Esophagus squamous epithelium (tissue), 5 donors: ENCODE measurements at regions not wholly inside any gene's neighbourhood (a gene's known extent, or its start where the extent isn't known, plus 50 kb on each side); places are given as distances from the start of the nearest gene placed in this dataset.

Experiments
- DNase-seq: peaks from one replicate; lab custom pipeline; 2025; lab: John Stamatoyannopoulos, UW
- H3K27ac ChIP-seq, 4 donors: fragments of 200-600 bp; sonication (generic); one replicate each; pipeline ENCODE4 v1.5.1; 2016 to 2019; ENCODE audit warnings: mild to moderate bottlenecking in 1 of 4
- H3K27me3 ChIP-seq, 4 donors: fragments of 200-600 bp; sonication (generic); 1 replicate in 3 of 4; 2 replicates in 1 of 4; pipeline versions ENCODE4 v1.5.1 to v1.6.0; 2017 to 2021; ENCODE audit warnings: antibody characterized with exemption in 1 of 4
- H3K36me3 ChIP-seq, 3 donors: fragments of 200-600 bp; sonication (generic); one replicate each; pipeline ENCODE4 v1.5.1; 2016 to 2019
- H3K4me1 ChIP-seq, 3 donors: fragments of 200-600 bp; sonication (generic); one replicate each; pipeline ENCODE4 v1.5.1; 2017 to 2019
- H3K4me3 ChIP-seq, 4 donors: fragments of 200-600 bp; sonication (generic); 1 replicate in 3 of 4; 2 replicates in 1 of 4; pipeline ENCODE4 v1.5.1; 2016 to 2019; ENCODE audit warnings: mild to moderate bottlenecking in 2 of 4, moderate library complexity in 1 of 4
- H3K9me3 ChIP-seq, 3 donors: fragments of 200-600 bp; sonication (generic); one replicate each; pipeline ENCODE4 v1.5.1; 2016 to 2019
- CTCF ChIP-seq, 6 experiments: fragments of 450-650 bp in 4 of 6; fragments of 200-600 bp in 2 of 6; sonication (generic) in 2 of 6; IDR thresholded peaks; one replicate each; pipeline ENCODE4 v1.5.1; 2016 to 2019; ENCODE audit warnings: antibody characterized with exemption in 6 of 6, mild to moderate bottlenecking in 4 of 6, moderate library complexity in 4 of 6
- POLR2A ChIP-seq, 4 donors: fragments of 450-650 bp; IDR thresholded peaks; one replicate each; pipeline ENCODE4 v1.6.1; 2017; ENCODE audit warnings: antibody characterized with exemption in 4 of 4, mild to moderate bottlenecking in 4 of 4, moderate library complexity in 3 of 4
- WGBS, 2 donors: methylation state at CpG; one replicate each; pipeline ENCODE4 v1.1.5; 2018; 5-methylcytosine and 5-hydroxymethylcytosine counted together
- intact Hi-C: fragments of 100-400 bp; cut with DNase I; formaldehyde crosslinking; loops from one replicate; pipeline ENCODE4 v1.15.0; 2022
- donor health status: DM: yes; HTN: yes; CAD: no.

- intact Hi-C loops = no loop called here
- H3K9me3 ChIP-seq = no peaks in the 10 kb centered on the region
- WGBS, 2 donors = 54 to 67% methylated on average over 4 of the region's 4 CpGs
Measured at GRCh38 chr6:164005004-164005711, 590.6 kb downstream of the QKI start.

GRCh38 chr6:164000276-164000675 lies 585.8 kb downstream of the QKI start:
- no peaks in the 10 kb centered on the region for H3K27me3 ChIP-seq
- WGBS, 2 donors = 88 to 97% methylated on average over 4 of the region's 4 CpGs
- H3K4me3 ChIP-seq = no peak overlapping the region
- no peak for DNase-seq
- TF ChIP-seq CTCF (IDR thresholded peaks at IDR 0.05) (no peak), POLR2A (IDR thresholded peaks at IDR 0.05) (no peak)
- H3K27ac ChIP-seq = no peak overlapping the region
- no peaks in the 10 kb centered on the region for H3K36me3 ChIP-seq
- H3K9me3 ChIP-seq = no peaks in the 10 kb centered on the region
- intact Hi-C loops = no loop called here
- no peaks in the 10 kb centered on the region for H3K4me1 ChIP-seq

More at GRCh38 chr6:164005004-164005711, 590.6 kb downstream of the QKI start:
- H3K27ac ChIP-seq = no peak overlapping the region
- no peaks in the 10 kb centered on the region for H3K27me3 ChIP-seq
- no peaks in the 10 kb centered on the region for H3K4me1 ChIP-seq
- H3K36me3 ChIP-seq = no peaks in the 10 kb centered on the region
- TF ChIP-seq CTCF (IDR thresholded peaks at IDR 0.05) (no peak), POLR2A (IDR thresholded peaks at IDR 0.05) (no peak)
- DNase-seq = no peak
- no peak overlapping the region for H3K4me3 ChIP-seq

GRCh38 chr6:163999475-164000125 lies 585.1 kb downstream of the QKI start:
- WGBS, 2 donors = 60 to 63% methylated on average over 10 of the region's 10 CpGs
- no peak for DNase-seq

GRCh38 chr6:163998496-163998895 lies 584.0 kb downstream of the QKI start:
- 68 to 81% methylated on average over 3 of the region's 3 CpGs for WGBS, 2 donors
- H3K27me3 ChIP-seq = no peaks in the 10 kb centered on the region
- no peaks in the 10 kb centered on the region for H3K36me3 ChIP-seq
- TF ChIP-seq POLR2A (IDR thresholded peaks at IDR 0.05) (no peak), CTCF (IDR thresholded peaks at IDR 0.05) (no peak)
- no peak for DNase-seq
- H3K9me3 ChIP-seq = no peaks in the 10 kb centered on the region
- no peak overlapping the region for H3K27ac ChIP-seq
- H3K4me1 ChIP-seq = no peaks in the 10 kb centered on the region
- intact Hi-C loops = no loop called here
- no peak overlapping the region for H3K4me3 ChIP-seq

More at GRCh38 chr6:163999475-164000125, 585.1 kb downstream of the QKI start:
- no peaks in the 10 kb centered on the region for H3K9me3 ChIP-seq
- no peaks in the 10 kb centered on the region for H3K36me3 ChIP-seq
- H3K27ac ChIP-seq = no peak overlapping the region
- no peak overlapping the region for H3K4me3 ChIP-seq
- no peaks in the 10 kb centered on the region for H3K4me1 ChIP-seq
- TF ChIP-seq CTCF (IDR thresholded peaks at IDR 0.05) (no peak), POLR2A (IDR thresholded peaks at IDR 0.05) (no peak)
- intact Hi-C loops = no loop called here
- no peaks in the 10 kb centered on the region for H3K27me3 ChIP-seq

GRCh38 chr6:163996491-163996890 lies 582.0 kb downstream of the QKI start:
- WGBS, 2 donors = 82 to 89% methylated on average over 6 of the region's 6 CpGs
- DNase-seq = no peak
- Histone ChIP-seq H3K4me1 (no peaks in the 10 kb centered on the region), H3K27me3 (no peaks in the 10 kb centered on the region), H3K4me3 (no peak overlapping the region), H3K36me3 (no peaks in the 10 kb centered on the region), H3K27ac (no peak overlapping the region), H3K9me3 (no peaks in the 10 kb centered on the region)
- intact Hi-C loops = no loop called here
- TF ChIP-seq POLR2A (IDR thresholded peaks at IDR 0.05) (no peak), CTCF (IDR thresholded peaks at IDR 0.05) (no peak)
